ENCODE measurements at regions not wholly inside any gene's neighbourhood (a gene's known extent, or its start where the extent isn't known, plus 50 kb on each side); places are given as distances from the start of the nearest gene placed in this dataset.

DNA sequence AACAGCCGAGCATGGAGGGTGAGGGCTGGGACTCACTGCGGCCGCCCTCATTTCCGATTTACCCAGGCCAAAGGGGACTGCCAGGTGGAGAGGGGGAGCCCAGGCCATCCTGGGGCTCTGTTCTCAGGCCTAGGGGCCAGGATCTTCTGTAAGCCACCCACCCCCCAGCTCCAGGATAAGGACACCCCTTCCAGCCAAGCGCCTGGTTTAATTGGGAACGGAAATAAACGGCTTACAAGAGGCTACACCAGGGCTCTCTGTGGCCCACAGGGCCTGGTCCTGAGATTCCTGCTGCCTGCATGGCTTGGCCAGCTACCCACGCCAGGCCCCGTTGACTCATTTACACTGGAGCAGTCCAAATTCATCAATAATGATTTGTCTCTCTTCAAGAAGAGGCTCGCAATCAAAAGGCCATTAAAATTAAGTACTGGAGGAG, 68.1 kb upstream of the TOP1 start (continued):
- TF ChIP-seq EHMT2 (IDR thresholded peaks at IDR 0.05; ENCODE audit: borderline replicate concordance, low read depth, low read length), result no peak
- TF ChIP-seq, protein P1, sequence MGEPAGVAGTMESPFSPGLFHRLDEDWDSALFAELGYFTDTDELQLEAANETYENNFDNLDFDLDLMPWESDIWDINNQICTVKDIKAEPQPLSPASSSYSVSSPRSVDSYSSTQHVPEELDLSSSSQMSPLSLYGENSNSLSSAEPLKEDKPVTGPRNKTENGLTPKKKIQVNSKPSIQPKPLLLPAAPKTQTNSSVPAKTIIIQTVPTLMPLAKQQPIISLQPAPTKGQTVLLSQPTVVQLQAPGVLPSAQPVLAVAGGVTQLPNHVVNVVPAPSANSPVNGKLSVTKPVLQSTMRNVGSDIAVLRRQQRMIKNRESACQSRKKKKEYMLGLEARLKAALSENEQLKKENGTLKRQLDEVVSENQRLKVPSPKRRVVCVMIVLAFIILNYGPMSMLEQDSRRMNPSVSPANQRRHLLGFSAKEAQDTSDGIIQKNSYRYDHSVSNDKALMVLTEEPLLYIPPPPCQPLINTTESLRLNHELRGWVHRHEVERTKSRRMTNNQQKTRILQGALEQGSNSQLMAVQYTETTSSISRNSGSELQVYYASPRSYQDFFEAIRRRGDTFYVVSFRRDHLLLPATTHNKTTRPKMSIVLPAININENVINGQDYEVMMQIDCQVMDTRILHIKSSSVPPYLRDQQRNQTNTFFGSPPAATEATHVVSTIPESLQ (CRISPR knock-in tag; conservative IDR thresholded peaks at IDR 0.05), result no peak
- TF ChIP-seq EZH2 (conservative IDR thresholded peaks at IDR 0.05; ENCODE audit: low read depth, low read length), result no peak
- no peak for TF ChIP-seq BHLHE40 (IDR thresholded peaks at IDR 0.05; ENCODE audit: low read length)

DNA sequence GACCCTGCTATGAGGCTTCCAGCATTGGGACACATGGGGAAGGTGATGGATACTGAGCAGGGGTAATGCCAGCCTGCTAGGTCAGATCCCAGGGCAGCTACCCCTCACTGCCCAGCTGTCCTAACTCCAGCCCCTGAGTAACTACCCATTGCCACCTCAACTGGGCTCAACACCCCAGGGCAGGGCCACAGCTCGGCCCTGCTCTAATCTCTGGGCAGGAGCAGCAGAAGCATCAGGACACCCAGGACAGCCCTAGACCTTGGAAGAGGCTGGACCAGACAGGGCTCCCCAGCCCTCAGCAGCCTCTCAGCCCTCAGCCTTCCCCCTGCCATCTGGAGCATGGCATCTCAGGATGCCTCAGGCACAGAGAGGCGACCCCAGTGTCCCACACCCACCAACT, 67.4 kb upstream of the TOP1 start:
- Histone ChIP-seq H4K20me1 (ENCODE audit: insufficient read depth, low read length) (no peaks in the 10 kb centered on the region), H3K79me2 (ENCODE audit: insufficient read depth, low read length) (no peaks in the 10 kb centered on the region), H3K4me3 (replicated peaks in 1 of 3; ENCODE audit: insufficient read depth in 1 of 3, low read depth in 2 of 3, low read length in 3 of 3) (no peak overlapping the region), H2AFZ (ENCODE audit: low read length) (no peak overlapping the region), H3K27me3 (ENCODE audit: control insufficient read depth in 1 of 2, insufficient read depth in 2 of 2, low read length in 2 of 2) (peaks cover 0 to 5% of the 10 kb centered on the region in 2 experiments; a peak in 1 of 5 replicates), H3K9me3 (ENCODE audit: low read length) (no peaks in the 10 kb centered on the region), H3K27ac (ENCODE audit: extremely low read length, insufficient read depth, low read length) (no peak overlapping the region), H3K9ac (ENCODE audit: insufficient read depth, low read depth, low read length) (no peak overlapping the region), H3K36me3 (replicated peaks in 1 of 2; ENCODE audit: control insufficient read depth in 1 of 2, insufficient read depth in 2 of 2, low read length in 2 of 2) (no peaks in the 10 kb centered on the region), H3K4me1 (ENCODE audit: insufficient read depth, low read length) (peaks cover 13% of the 10 kb centered on the region), H3K4me2 (ENCODE audit: low read depth, low read length) (no peak overlapping the region)
- intact Hi-C loops (cut with micrococcal nuclease; ENCODE audit: unreplicated experiment) (loop anchor here (5.0 kb wide), 1 partner anchor 799 kb away; no protein-coding TSS in a partner anchor), in situ Hi-C loops (cut with HindIII; ENCODE audit: extremely low pct_ligation_motif_present, low pct_unique_long_range_greater_than_20kb) (no loop called here)
- CTCF ChIA-PET (ENCODE audit: low intra/inter-chr PET ratio, low total read pairs), result no interaction called here
- TF ChIP-seq ZNF841 (CRISPR knock-in tag; IDR thresholded peaks at IDR 0.05; ENCODE audit: borderline replicate concordance) (no peak), ZBTB38 (CRISPR knock-in tag; IDR thresholded peaks at IDR 0.05) (no peak), CBX1 (IDR thresholded peaks at IDR 0.05; ENCODE audit: low read depth) (no peak), KLF15 (CRISPR knock-in tag; IDR thresholded peaks at IDR 0.05; ENCODE audit: borderline replicate concordance) (no peak), CEBPB (IDR thresholded peaks at IDR 0.05; ENCODE audit: borderline replicate concordance, low read depth, low read length) (no peak)
- POLR2A ChIA-PET, result no interaction called here
- WGBS (ENCODE audit: low lambda C conversion rate), result 0% methylated on average over 2 of the region's 2 CpGs
- DNase-seq (ENCODE audit: low spot score) (no peak), ATAC-seq (no peak), FAIRE-seq (no peak)
- BruUV-seq (replicated peaks), result no TSS peak
